Fibroblast of lung (primary cell): ENCODE measurements at regions not wholly inside any gene's neighbourhood (a gene's known extent, or its start where the extent isn't known, plus 50 kb on each side); places are given as distances from the start of the nearest gene placed in this dataset.
A peak's percentile ranks its signal among the peaks of the same experiment; 100 is the strongest.
"Not testable (repeated sequence)": the region's sequence is repeated elsewhere in the genome, so short reads cannot be mapped to it uniquely, and the experiment has no call there.

Experiments used
- DNase-seq, 2 donors: peaks; one replicate each; pipeline versions ENCODE4 v3.0.0 to v3.0.0-alpha.2; 2010; ENCODE audit warnings: low read depth in 2 of 2
- H2AFZ ChIP-seq: 2 replicates; pipeline ENCODE4 v1.5.1; 2012; ENCODE audit warnings: low read length, control low read depth, inconsistent platforms
- H3K27ac ChIP-seq: 2 replicates; pipeline ENCODE4 v1.5.1; 2011; ENCODE audit warnings: low read length, control low read depth; ENCODE audit not compliant: insufficient read depth
- H3K27me3 ChIP-seq: 2 replicates; pipeline ENCODE4 v1.5.1; 2011; ENCODE audit warnings: mild to moderate bottlenecking, low read length; ENCODE audit not compliant: control insufficient read depth, insufficient read depth
- H3K36me3 ChIP-seq: 2 replicates; pipeline ENCODE4 v1.5.1; 2011; ENCODE audit warnings: low read length; ENCODE audit not compliant: control insufficient read depth, insufficient read depth
- H3K4me1 ChIP-seq: 2 replicates; pipeline ENCODE4 v1.5.1; 2011; ENCODE audit warnings: low read length; ENCODE audit not compliant: control insufficient read depth, insufficient read depth; ENCODE audit errors: extremely low read depth
- H3K4me2 ChIP-seq: 2 replicates; pipeline ENCODE4 v1.5.1; 2011; ENCODE audit warnings: low read length, control low read depth; ENCODE audit not compliant: insufficient read depth; ENCODE audit errors: extremely low read depth
- H3K4me3 ChIP-seq, 4 experiments: fragments of 200-600 bp in 1 of 4; sonication (generic) in 1 of 4; replicated peaks in 1 of 4; 2 replicates each; pipeline ENCODE4 v1.5.1; 2011 to 2016; ENCODE audit warnings: low read length in 4 of 4, low read depth in 3 of 4, mild to moderate bottlenecking in 3 of 4, control low read depth in 2 of 4, inconsistent platforms in 1 of 4, mixed read lengths in 1 of 4; ENCODE audit not compliant: insufficient read depth in 1 of 4; ENCODE audit errors: control extremely low read depth in 1 of 4
- H3K79me2 ChIP-seq: 2 replicates; pipeline ENCODE4 v1.5.1; 2012; ENCODE audit warnings: mild to moderate bottlenecking, low read length, inconsistent platforms; ENCODE audit not compliant: control insufficient read depth, insufficient read depth
- H3K9ac ChIP-seq: 2 replicates; pipeline ENCODE4 v1.5.1; 2011; ENCODE audit warnings: mild to moderate bottlenecking, low read length, control low read depth; ENCODE audit not compliant: insufficient read depth
- H3K9me3 ChIP-seq: 2 replicates; pipeline ENCODE4 v1.5.1; 2012; ENCODE audit warnings: low read depth, low read length; ENCODE audit not compliant: control insufficient read depth, insufficient read depth
- H4K20me1 ChIP-seq: 2 replicates; pipeline ENCODE4 v1.5.1; 2011; ENCODE audit warnings: low read length; ENCODE audit not compliant: control insufficient read depth, insufficient read depth; ENCODE audit errors: extremely low read depth
- EZH2 ChIP-seq: IDR thresholded peaks from 2 replicates; pipeline ENCODE4 v1.5.1; 2012; ENCODE audit warnings: low read length, control low read depth, mild to moderate bottlenecking; ENCODE audit errors: missing control alignments
- TF ChIP-seq, protein P1 (sequence below), 2 donors: IDR thresholded peaks in 1 of 2; conservative IDR thresholded peaks in 1 of 2; 1 replicate in 1 of 2; 2 replicates in 1 of 2; pipeline ENCODE4 v1.5.1; 2011 to 2012; ENCODE audit warnings: low read length in 2 of 2, control low read depth in 1 of 2, inconsistent platforms in 1 of 2, low read depth in 1 of 2, mild to moderate bottlenecking in 1 of 2

DNA sequence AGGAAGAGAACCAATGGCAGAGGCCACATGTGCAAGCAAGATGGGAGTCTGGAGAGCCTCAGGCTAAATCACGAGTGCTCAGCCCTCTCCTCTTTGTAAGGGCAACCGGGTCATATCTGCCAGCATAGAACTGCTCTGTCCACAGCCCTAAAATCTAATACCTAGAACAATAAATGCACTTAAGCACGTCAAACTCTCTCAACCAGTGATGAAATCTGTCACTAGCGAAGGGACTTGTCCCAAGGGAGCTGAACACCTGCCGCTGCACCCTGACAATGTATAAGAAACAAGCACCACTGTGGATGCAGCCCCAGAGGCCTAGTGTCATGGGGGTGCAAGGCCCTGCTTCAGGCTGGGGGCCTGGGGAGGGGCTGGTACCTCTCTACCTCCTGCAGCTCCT is 82.5 kb downstream of the PRL start:
- Histone ChIP-seq H3K4me2 (no peak overlapping the region), H3K9ac (no peak overlapping the region), H3K9me3 (no peaks in the 10 kb centered on the region), H4K20me1 (no peaks in the 10 kb centered on the region), H3K4me1 (no peaks in the 10 kb centered on the region), H3K36me3 (no peaks in the 10 kb centered on the region), H2AFZ (no peak overlapping the region), H3K4me3 (no peak overlapping the region), H3K79me2 (no peaks in the 10 kb centered on the region), H3K27ac (no peak overlapping the region), H3K27me3 (no peaks in the 10 kb centered on the region)
- DNase-seq, result no peak
- no peak for TF ChIP-seq EZH2
- TF ChIP-seq, protein P1, sequence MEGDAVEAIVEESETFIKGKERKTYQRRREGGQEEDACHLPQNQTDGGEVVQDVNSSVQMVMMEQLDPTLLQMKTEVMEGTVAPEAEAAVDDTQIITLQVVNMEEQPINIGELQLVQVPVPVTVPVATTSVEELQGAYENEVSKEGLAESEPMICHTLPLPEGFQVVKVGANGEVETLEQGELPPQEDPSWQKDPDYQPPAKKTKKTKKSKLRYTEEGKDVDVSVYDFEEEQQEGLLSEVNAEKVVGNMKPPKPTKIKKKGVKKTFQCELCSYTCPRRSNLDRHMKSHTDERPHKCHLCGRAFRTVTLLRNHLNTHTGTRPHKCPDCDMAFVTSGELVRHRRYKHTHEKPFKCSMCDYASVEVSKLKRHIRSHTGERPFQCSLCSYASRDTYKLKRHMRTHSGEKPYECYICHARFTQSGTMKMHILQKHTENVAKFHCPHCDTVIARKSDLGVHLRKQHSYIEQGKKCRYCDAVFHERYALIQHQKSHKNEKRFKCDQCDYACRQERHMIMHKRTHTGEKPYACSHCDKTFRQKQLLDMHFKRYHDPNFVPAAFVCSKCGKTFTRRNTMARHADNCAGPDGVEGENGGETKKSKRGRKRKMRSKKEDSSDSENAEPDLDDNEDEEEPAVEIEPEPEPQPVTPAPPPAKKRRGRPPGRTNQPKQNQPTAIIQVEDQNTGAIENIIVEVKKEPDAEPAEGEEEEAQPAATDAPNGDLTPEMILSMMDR (conservative IDR thresholded peaks at IDR 0.05 in 1 of 2, IDR thresholded peaks at IDR 0.05 in 1 of 2; ENCODE audit: low read depth in 1 of 2, low read length in 2 of 2), result no peak

DNA sequence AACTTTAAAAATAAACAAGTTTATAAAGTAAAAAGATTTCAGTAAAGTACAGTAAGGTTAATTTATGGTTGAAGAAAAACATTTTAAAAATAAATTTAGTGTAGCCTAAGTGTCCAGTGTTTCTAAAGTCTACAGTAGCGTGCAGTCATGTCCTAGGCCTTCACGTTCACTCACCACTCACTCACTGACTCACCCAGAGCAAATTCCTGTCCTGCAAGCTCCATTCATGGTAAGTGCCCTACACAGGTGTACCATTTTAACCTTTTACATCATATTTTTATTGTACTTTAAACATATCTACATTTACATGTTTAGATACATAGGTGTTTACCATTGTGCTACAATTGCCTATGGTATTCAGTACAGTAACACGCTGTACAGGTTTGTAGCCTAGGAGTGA is 81.4 kb downstream of the PRL start:
- H3K4me2 ChIP-seq, H3K9me3 ChIP-seq, DNase-seq, H3K79me2 ChIP-seq, H3K27me3 ChIP-seq, H3K36me3 ChIP-seq, H2AFZ ChIP-seq, H3K27ac ChIP-seq, H3K4me3 ChIP-seq, H4K20me1 ChIP-seq, H3K4me1 ChIP-seq, H3K9ac ChIP-seq: not testable (repeated sequence)

DNA sequence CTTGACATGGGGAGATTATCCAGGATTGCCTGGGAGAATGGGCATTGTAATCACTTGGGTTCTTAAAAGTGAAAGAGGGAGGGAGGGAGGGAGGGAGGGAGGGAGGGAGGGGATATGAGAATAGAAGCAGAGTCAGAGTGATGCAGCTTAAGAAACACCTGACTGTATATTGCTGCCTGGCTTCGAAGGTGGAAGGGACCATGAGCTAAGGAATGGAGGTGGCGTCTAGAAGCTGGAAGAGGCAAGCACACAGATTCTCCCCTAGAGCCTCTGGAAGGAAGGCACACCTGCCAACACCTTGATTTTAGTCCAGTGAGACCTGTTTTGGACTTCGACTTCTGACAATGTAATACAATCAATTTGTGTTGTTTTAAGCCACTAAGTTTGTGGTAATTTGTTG is 78.4 kb downstream of the PRL start:
- Histone ChIP-seq H3K9me3 (no peaks in the 10 kb centered on the region), H3K27me3 (no peaks in the 10 kb centered on the region), H3K4me3 (no peak overlapping the region), H3K36me3 (no peaks in the 10 kb centered on the region), H2AFZ (no peak overlapping the region), H3K27ac (no peak overlapping the region), H3K79me2 (no peaks in the 10 kb centered on the region), H3K9ac (no peak overlapping the region), H3K4me1 (no peaks in the 10 kb centered on the region), H3K4me2 (no peak overlapping the region), H4K20me1 (no peaks in the 10 kb centered on the region)
- no peak for DNase-seq
- TF ChIP-seq EZH2, result no peak
- TF ChIP-seq, protein P1 (conservative IDR thresholded peaks at IDR 0.05 in 1 of 2, IDR thresholded peaks at IDR 0.05 in 1 of 2; ENCODE audit: low read depth in 1 of 2, low read length in 2 of 2), result no peak

DNA sequence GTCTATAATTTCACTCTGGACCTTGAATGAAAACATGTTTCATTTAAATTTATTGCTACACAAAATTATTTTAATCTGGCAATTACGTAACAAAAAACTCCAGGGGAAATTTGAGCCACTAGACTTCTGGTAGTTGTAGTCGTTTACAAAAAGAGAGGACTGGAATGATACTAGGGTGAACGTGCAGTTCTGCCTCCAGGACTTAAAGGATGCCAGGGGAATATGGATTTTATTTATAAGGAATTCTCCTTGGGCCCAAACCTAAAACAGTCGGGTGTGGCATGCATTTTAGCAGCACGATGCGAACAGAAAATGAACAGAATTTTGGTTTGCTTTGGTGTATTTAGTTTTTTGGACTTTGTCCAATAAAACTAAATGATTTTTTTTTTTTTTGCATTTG is 76.9 kb downstream of the PRL start:
- no peaks in the 10 kb centered on the region for H3K27me3 ChIP-seq
- no peak overlapping the region for H3K9ac ChIP-seq
- no peaks in the 10 kb centered on the region for H3K9me3 ChIP-seq
- H3K27ac ChIP-seq, result no peak overlapping the region
- no peak for TF ChIP-seq EZH2
- TF ChIP-seq, protein P1 (conservative IDR thresholded peaks at IDR 0.05 in 1 of 2, IDR thresholded peaks at IDR 0.05 in 1 of 2; ENCODE audit: low read depth in 1 of 2, low read length in 2 of 2), result no peak
- no peaks in the 10 kb centered on the region for H4K20me1 ChIP-seq
- H3K79me2 ChIP-seq, result no peaks in the 10 kb centered on the region
- H3K4me3 ChIP-seq, result no peak overlapping the region
- DNase-seq, result peak in 1 of 2 donors; percentile 12
- no peaks in the 10 kb centered on the region for H3K4me1 ChIP-seq
- no peak overlapping the region for H3K4me2 ChIP-seq
- no peaks in the 10 kb centered on the region for H3K36me3 ChIP-seq
- no peak overlapping the region for H2AFZ ChIP-seq
